Fibroblast of lung (primary cell): ENCODE measurements at regions not wholly inside any gene's neighbourhood (a gene's known extent, or its start where the extent isn't known, plus 50 kb on each side); places are given as distances from the start of the nearest gene placed in this dataset.

Experiments used
- DNase-seq, 2 donors: peaks; one replicate each; pipeline versions ENCODE4 v3.0.0 to v3.0.0-alpha.2; 2010; ENCODE audit warnings: low read depth in 2 of 2
- H2AFZ ChIP-seq: 2 replicates; pipeline ENCODE4 v1.5.1; 2012; ENCODE audit warnings: low read length, control low read depth, inconsistent platforms
- H3K27ac ChIP-seq: 2 replicates; pipeline ENCODE4 v1.5.1; 2011; ENCODE audit warnings: low read length, control low read depth; ENCODE audit not compliant: insufficient read depth
- H3K27me3 ChIP-seq: 2 replicates; pipeline ENCODE4 v1.5.1; 2011; ENCODE audit warnings: mild to moderate bottlenecking, low read length; ENCODE audit not compliant: control insufficient read depth, insufficient read depth
- H3K36me3 ChIP-seq: 2 replicates; pipeline ENCODE4 v1.5.1; 2011; ENCODE audit warnings: low read length; ENCODE audit not compliant: control insufficient read depth, insufficient read depth
- H3K4me1 ChIP-seq: 2 replicates; pipeline ENCODE4 v1.5.1; 2011; ENCODE audit warnings: low read length; ENCODE audit not compliant: control insufficient read depth, insufficient read depth; ENCODE audit errors: extremely low read depth
- H3K4me2 ChIP-seq: 2 replicates; pipeline ENCODE4 v1.5.1; 2011; ENCODE audit warnings: low read length, control low read depth; ENCODE audit not compliant: insufficient read depth; ENCODE audit errors: extremely low read depth
- H3K4me3 ChIP-seq, 4 experiments: fragments of 200-600 bp in 1 of 4; sonication (generic) in 1 of 4; replicated peaks in 1 of 4; 2 replicates each; pipeline ENCODE4 v1.5.1; 2011 to 2016; ENCODE audit warnings: low read length in 4 of 4, low read depth in 3 of 4, mild to moderate bottlenecking in 3 of 4, control low read depth in 2 of 4, inconsistent platforms in 1 of 4, mixed read lengths in 1 of 4; ENCODE audit not compliant: insufficient read depth in 1 of 4; ENCODE audit errors: control extremely low read depth in 1 of 4
- H3K79me2 ChIP-seq: 2 replicates; pipeline ENCODE4 v1.5.1; 2012; ENCODE audit warnings: mild to moderate bottlenecking, low read length, inconsistent platforms; ENCODE audit not compliant: control insufficient read depth, insufficient read depth
- H3K9ac ChIP-seq: 2 replicates; pipeline ENCODE4 v1.5.1; 2011; ENCODE audit warnings: mild to moderate bottlenecking, low read length, control low read depth; ENCODE audit not compliant: insufficient read depth
- H3K9me3 ChIP-seq: 2 replicates; pipeline ENCODE4 v1.5.1; 2012; ENCODE audit warnings: low read depth, low read length; ENCODE audit not compliant: control insufficient read depth, insufficient read depth
- H4K20me1 ChIP-seq: 2 replicates; pipeline ENCODE4 v1.5.1; 2011; ENCODE audit warnings: low read length; ENCODE audit not compliant: control insufficient read depth, insufficient read depth; ENCODE audit errors: extremely low read depth
- EZH2 ChIP-seq: IDR thresholded peaks from 2 replicates; pipeline ENCODE4 v1.5.1; 2012; ENCODE audit warnings: low read length, control low read depth, mild to moderate bottlenecking; ENCODE audit errors: missing control alignments
- TF ChIP-seq, protein P1 (sequence below), 2 donors: IDR thresholded peaks in 1 of 2; conservative IDR thresholded peaks in 1 of 2; 1 replicate in 1 of 2; 2 replicates in 1 of 2; pipeline ENCODE4 v1.5.1; 2011 to 2012; ENCODE audit warnings: low read length in 2 of 2, control low read depth in 1 of 2, inconsistent platforms in 1 of 2, low read depth in 1 of 2, mild to moderate bottlenecking in 1 of 2

DNA sequence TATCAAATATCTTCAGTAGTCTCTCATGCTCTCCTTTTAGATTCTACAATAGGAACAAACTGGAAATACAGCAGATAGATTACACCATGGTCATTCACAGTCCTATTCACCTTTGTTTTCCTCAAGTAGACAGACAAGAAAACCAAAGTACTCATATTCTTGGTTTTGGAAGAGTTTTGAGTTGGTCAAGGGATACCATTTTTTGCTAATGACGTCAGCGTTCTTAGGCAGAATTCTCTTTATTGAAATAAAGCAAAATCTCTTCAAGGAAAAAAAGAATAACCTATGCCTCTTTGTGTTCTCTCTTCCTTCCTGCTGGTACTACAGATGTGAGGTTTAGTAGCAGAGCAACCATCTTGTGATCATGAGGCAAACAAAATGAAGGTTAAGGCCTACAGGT is 268.3 kb upstream of the PDZRN3 start:
- TF ChIP-seq, protein P1, sequence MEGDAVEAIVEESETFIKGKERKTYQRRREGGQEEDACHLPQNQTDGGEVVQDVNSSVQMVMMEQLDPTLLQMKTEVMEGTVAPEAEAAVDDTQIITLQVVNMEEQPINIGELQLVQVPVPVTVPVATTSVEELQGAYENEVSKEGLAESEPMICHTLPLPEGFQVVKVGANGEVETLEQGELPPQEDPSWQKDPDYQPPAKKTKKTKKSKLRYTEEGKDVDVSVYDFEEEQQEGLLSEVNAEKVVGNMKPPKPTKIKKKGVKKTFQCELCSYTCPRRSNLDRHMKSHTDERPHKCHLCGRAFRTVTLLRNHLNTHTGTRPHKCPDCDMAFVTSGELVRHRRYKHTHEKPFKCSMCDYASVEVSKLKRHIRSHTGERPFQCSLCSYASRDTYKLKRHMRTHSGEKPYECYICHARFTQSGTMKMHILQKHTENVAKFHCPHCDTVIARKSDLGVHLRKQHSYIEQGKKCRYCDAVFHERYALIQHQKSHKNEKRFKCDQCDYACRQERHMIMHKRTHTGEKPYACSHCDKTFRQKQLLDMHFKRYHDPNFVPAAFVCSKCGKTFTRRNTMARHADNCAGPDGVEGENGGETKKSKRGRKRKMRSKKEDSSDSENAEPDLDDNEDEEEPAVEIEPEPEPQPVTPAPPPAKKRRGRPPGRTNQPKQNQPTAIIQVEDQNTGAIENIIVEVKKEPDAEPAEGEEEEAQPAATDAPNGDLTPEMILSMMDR (conservative IDR thresholded peaks at IDR 0.05 in 1 of 2, IDR thresholded peaks at IDR 0.05 in 1 of 2; ENCODE audit: low read depth in 1 of 2, low read length in 2 of 2), result no peak
- no peak for TF ChIP-seq EZH2
- Histone ChIP-seq H3K9ac (no peak overlapping the region), H3K27me3 (no peaks in the 10 kb centered on the region), H3K27ac (no peak overlapping the region), H3K79me2 (no peaks in the 10 kb centered on the region), H3K4me1 (no peaks in the 10 kb centered on the region), H3K4me2 (no peak overlapping the region), H3K9me3 (no peaks in the 10 kb centered on the region), H2AFZ (no peak overlapping the region), H4K20me1 (no peaks in the 10 kb centered on the region), H3K36me3 (no peaks in the 10 kb centered on the region), H3K4me3 (no peak overlapping the region)
- no peak for DNase-seq

DNA sequence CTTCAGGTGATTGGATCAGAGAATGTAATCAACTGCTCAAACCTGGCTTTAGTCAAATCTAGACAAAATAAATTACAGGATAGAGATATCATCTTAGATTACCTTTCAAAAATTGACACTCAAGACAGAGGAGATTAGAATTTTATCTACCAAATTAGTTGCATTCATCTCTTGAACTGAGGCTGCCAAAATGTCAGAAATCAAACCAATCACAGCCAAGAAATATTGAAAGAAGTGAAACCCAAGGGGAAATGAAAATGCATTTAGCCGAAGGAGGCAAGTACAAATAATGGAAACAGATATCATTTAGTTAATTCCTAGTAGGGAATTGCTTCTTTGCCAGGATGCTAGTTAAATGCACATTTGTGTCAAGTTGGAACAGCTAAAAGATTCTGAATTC is 261.1 kb upstream of the PDZRN3 start:
- H3K79me2 ChIP-seq, result no peaks in the 10 kb centered on the region
- H3K4me1 ChIP-seq, result no peaks in the 10 kb centered on the region
- no peaks in the 10 kb centered on the region for H4K20me1 ChIP-seq
- H3K4me2 ChIP-seq, result no peak overlapping the region
- peaks cover 2% of the 10 kb centered on the region for H3K27me3 ChIP-seq
- H2AFZ ChIP-seq, result no peak overlapping the region
- TF ChIP-seq, protein P1 (conservative IDR thresholded peaks at IDR 0.05 in 1 of 2, IDR thresholded peaks at IDR 0.05 in 1 of 2; ENCODE audit: low read depth in 1 of 2, low read length in 2 of 2), result no peak
- no peak for TF ChIP-seq EZH2
- no peak overlapping the region for H3K9ac ChIP-seq
- H3K4me3 ChIP-seq, result no peak overlapping the region
- no peaks in the 10 kb centered on the region for H3K9me3 ChIP-seq
- no peak for DNase-seq
- H3K36me3 ChIP-seq, result no peaks in the 10 kb centered on the region
- no peak overlapping the region for H3K27ac ChIP-seq

DNA sequence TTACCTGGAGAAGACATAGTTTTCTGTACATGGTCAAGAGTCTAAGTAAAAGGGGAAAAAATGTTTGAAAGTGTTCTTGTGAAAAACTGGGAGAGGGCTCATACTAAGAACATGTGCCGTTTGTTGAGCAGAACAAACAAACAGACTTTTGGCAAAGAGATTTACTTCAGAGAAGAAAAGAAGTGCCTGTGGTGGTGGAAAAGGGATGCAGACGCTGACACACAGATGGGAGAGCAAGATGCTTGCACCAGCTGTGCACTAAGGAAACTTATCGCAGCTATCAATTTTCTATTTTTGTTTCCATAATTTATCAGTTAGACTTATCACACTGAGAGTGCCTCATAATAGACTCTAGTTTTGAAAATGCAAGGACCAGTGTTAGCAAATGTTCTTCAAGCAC is 259.6 kb upstream of the PDZRN3 start:
- no peak overlapping the region for H3K4me2 ChIP-seq
- no peak overlapping the region for H3K4me3 ChIP-seq
- no peak for DNase-seq
- peaks cover 2% of the 10 kb centered on the region for H3K27me3 ChIP-seq
- H3K36me3 ChIP-seq, result no peaks in the 10 kb centered on the region
- H3K79me2 ChIP-seq, result no peaks in the 10 kb centered on the region
- H3K9ac ChIP-seq, result no peak overlapping the region
- no peaks in the 10 kb centered on the region for H4K20me1 ChIP-seq
- no peaks in the 10 kb centered on the region for H3K9me3 ChIP-seq
- H3K27ac ChIP-seq, result no peak overlapping the region
- H3K4me1 ChIP-seq, result no peaks in the 10 kb centered on the region
- TF ChIP-seq EZH2, result no peak
- TF ChIP-seq, protein P1 (conservative IDR thresholded peaks at IDR 0.05 in 1 of 2, IDR thresholded peaks at IDR 0.05 in 1 of 2; ENCODE audit: low read depth in 1 of 2, low read length in 2 of 2), result no peak
- H2AFZ ChIP-seq, result no peak overlapping the region
